GM19238 (cell line): ENCODE measurements at regions not wholly inside any gene's neighbourhood (a gene's known extent, or its start where the extent isn't known, plus 50 kb on each side); places are given as distances from the start of the nearest gene placed in this dataset.
"Not testable (repeated sequence)": the region's sequence is repeated elsewhere in the genome, so short reads cannot be mapped to it uniquely, and the experiment has no call there.

Source experiments
- DNase-seq: peaks from one replicate; pipeline ENCODE4 v3.0.0; 2011; ENCODE audit warnings: low spot score; ENCODE audit not compliant: insufficient read length

- DNase-seq = no peak
These were observed 197.3 kb upstream of the SDK2 start for GRCh38 chr17:73841431-73842060.

GRCh38 chr17:73847952-73848351 lies 203.7 kb upstream of the SDK2 start:
- no peak for DNase-seq

GRCh38 chr17:73850426-73850825 lies 206.2 kb upstream of the SDK2 start:
- no peak for DNase-seq

GRCh38 chr17:73851091-73851490 lies 206.8 kb upstream of the SDK2 start:
- no peak for DNase-seq

- no peak for DNase-seq
These were observed 207.7 kb upstream of the SDK2 start for GRCh38 chr17:73851921-73852320.

- DNase-seq = no peak
These were observed 211.6 kb upstream of the SDK2 start for GRCh38 chr17:73855720-73856333.

GRCh38 chr17:73856556-73856955 lies 212.3 kb upstream of the SDK2 start:
- no peak for DNase-seq

- not testable (repeated sequence) for DNase-seq
These were observed 215.3 kb upstream of the SDK2 start for GRCh38 chr17:73859439-73860008.

GRCh38 chr17:73861543-73861942 lies 217.3 kb upstream of the SDK2 start:
- no peak for DNase-seq

- no peak for DNase-seq
These were observed 219.7 kb upstream of the SDK2 start for GRCh38 chr17:73863761-73864535.

GRCh38 chr17:73865831-73866230 lies 221.6 kb upstream of the SDK2 start:
- no peak for DNase-seq

GRCh38 chr17:73867056-73867455 lies 222.8 kb upstream of the SDK2 start:
- no peak for DNase-seq

GRCh38 chr17:73870068-73870467 lies 225.8 kb upstream of the SDK2 start:
- no peak for DNase-seq

GRCh38 chr17:73870473-73870872 lies 226.2 kb upstream of the SDK2 start:
- DNase-seq = no peak

GRCh38 chr17:73872816-73873215 lies 228.6 kb upstream of the SDK2 start:
- DNase-seq = no peak

- DNase-seq = peak; percentile 19
These were observed 229.9 kb upstream of the SDK2 start for GRCh38 chr17:73874008-73874720.

GRCh38 chr17:73875346-73875745 lies 231.1 kb upstream of the SDK2 start:
- DNase-seq = no peak

GRCh38 chr17:73877962-73878361 lies 233.7 kb upstream of the SDK2 start:
- DNase-seq = no peak

GRCh38 chr17:73878923-73879322 lies 234.7 kb upstream of the SDK2 start:
- no peak for DNase-seq

GRCh38 chr17:73879987-73880386 lies 235.7 kb upstream of the SDK2 start:
- DNase-seq = no peak

- DNase-seq = no peak
These were observed 238.3 kb upstream of the SDK2 start for GRCh38 chr17:73882590-73882989.

GRCh38 chr17:73883175-73883574 lies 238.9 kb upstream of the SDK2 start:
- no peak for DNase-seq
